T-helper 1 cell treated with Interleukin-12 subunit alpha and Interleukin-12 subunit beta and Interleukin-4 antibody, amounts not matched to agents 30 μg/mL and 1 μg/mL, for 36 hours (primary cell): ENCODE measurements at regions not wholly inside any gene's neighbourhood (a gene's known extent, or its start where the extent isn't known, plus 50 kb on each side); places are given as distances from the start of the nearest gene placed in this dataset.

Experiments used
- H3K27ac Mint-ChIP-seq: one replicate; pipeline ENCODE4 v1.8.0; 2021; ENCODE audit warnings: mild to moderate bottlenecking, mixed read lengths
- H3K27me3 Mint-ChIP-seq: one replicate; pipeline ENCODE4 v1.8.0; 2021; ENCODE audit warnings: low read depth, mixed read lengths
- H3K36me3 Mint-ChIP-seq: one replicate; pipeline ENCODE4 v1.8.0; 2021; ENCODE audit warnings: low read depth, mixed read lengths
- H3K4me1 Mint-ChIP-seq: one replicate; pipeline ENCODE4 v1.8.0; 2021; ENCODE audit warnings: low read depth, mixed read lengths
- H3K4me3 Mint-ChIP-seq: one replicate; pipeline ENCODE4 v1.8.0; 2021; ENCODE audit warnings: mild to moderate bottlenecking, moderate library complexity, mixed read lengths
- H3K9me3 Mint-ChIP-seq: one replicate; pipeline ENCODE4 v1.8.0; 2021; ENCODE audit warnings: mixed read lengths

GRCh38 chr10:78146200-78146599, 112.5 kb downstream of the RPS24 start:
- no peaks in the 10 kb centered on the region for H3K9me3 Mint-ChIP-seq
- H3K27ac Mint-ChIP-seq, result no peak overlapping the region
- H3K4me1 Mint-ChIP-seq, result no peaks in the 10 kb centered on the region
- no peaks in the 10 kb centered on the region for H3K36me3 Mint-ChIP-seq
- H3K27me3 Mint-ChIP-seq, result no peaks in the 10 kb centered on the region
- H3K4me3 Mint-ChIP-seq, result no peak overlapping the region

GRCh38 chr10:78147202-78147601, 113.5 kb downstream of the RPS24 start:
- H3K4me3 Mint-ChIP-seq, result no peak overlapping the region
- H3K27me3 Mint-ChIP-seq, result no peaks in the 10 kb centered on the region
- H3K4me1 Mint-ChIP-seq, result no peaks in the 10 kb centered on the region
- H3K27ac Mint-ChIP-seq, result no peak overlapping the region
- H3K9me3 Mint-ChIP-seq, result no peaks in the 10 kb centered on the region
- H3K36me3 Mint-ChIP-seq, result no peaks in the 10 kb centered on the region

GRCh38 chr10:78148216-78148960, 114.7 kb downstream of the RPS24 start:
- Mint-ChIP-seq H3K9me3 (no peaks in the 10 kb centered on the region), H3K27me3 (no peaks in the 10 kb centered on the region), H3K27ac (no peak overlapping the region), H3K36me3 (no peaks in the 10 kb centered on the region), H3K4me3 (no peak overlapping the region), H3K4me1 (no peaks in the 10 kb centered on the region)

GRCh38 chr10:78148961-78149612, 115.4 kb downstream of the RPS24 start:
- Mint-ChIP-seq H3K4me3 (no peak overlapping the region), H3K27ac (no peak overlapping the region), H3K36me3 (no peaks in the 10 kb centered on the region), H3K4me1 (no peaks in the 10 kb centered on the region), H3K9me3 (no peaks in the 10 kb centered on the region), H3K27me3 (no peaks in the 10 kb centered on the region)

- H3K4me3 Mint-ChIP-seq, result no peak overlapping the region
- H3K4me1 Mint-ChIP-seq, result no peaks in the 10 kb centered on the region
- no peak overlapping the region for H3K27ac Mint-ChIP-seq
- H3K9me3 Mint-ChIP-seq, result no peaks in the 10 kb centered on the region
- H3K27me3 Mint-ChIP-seq, result no peaks in the 10 kb centered on the region
- H3K36me3 Mint-ChIP-seq, result no peaks in the 10 kb centered on the region
Observed at GRCh38 chr10:78150756-78151155, 117.1 kb downstream of the RPS24 start.

GRCh38 chr10:78155722-78156121, 122.1 kb downstream of the RPS24 start:
- Mint-ChIP-seq H3K9me3 (no peaks in the 10 kb centered on the region), H3K4me1 (no peaks in the 10 kb centered on the region), H3K4me3 (no peak overlapping the region), H3K36me3 (no peaks in the 10 kb centered on the region), H3K27me3 (no peaks in the 10 kb centered on the region), H3K27ac (no peak overlapping the region)

- no peaks in the 10 kb centered on the region for H3K4me1 Mint-ChIP-seq
- no peaks in the 10 kb centered on the region for H3K36me3 Mint-ChIP-seq
- H3K27me3 Mint-ChIP-seq, result no peaks in the 10 kb centered on the region
- no peak overlapping the region for H3K27ac Mint-ChIP-seq
- H3K9me3 Mint-ChIP-seq, result no peaks in the 10 kb centered on the region
- no peak overlapping the region for H3K4me3 Mint-ChIP-seq
Observed at GRCh38 chr10:78160591-78160990, 126.9 kb downstream of the RPS24 start.

GRCh38 chr10:78162853-78163252, 129.2 kb downstream of the RPS24 start:
- Mint-ChIP-seq H3K27ac (no peak overlapping the region), H3K27me3 (no peaks in the 10 kb centered on the region), H3K36me3 (no peaks in the 10 kb centered on the region), H3K9me3 (no peaks in the 10 kb centered on the region), H3K4me3 (no peak overlapping the region), H3K4me1 (no peaks in the 10 kb centered on the region)

GRCh38 chr10:78164702-78165101, 131.0 kb downstream of the RPS24 start:
- Mint-ChIP-seq H3K36me3 (no peaks in the 10 kb centered on the region), H3K27me3 (peaks cover 11% of the 10 kb centered on the region), H3K4me1 (no peaks in the 10 kb centered on the region), H3K27ac (no peak overlapping the region), H3K4me3 (no peak overlapping the region), H3K9me3 (no peaks in the 10 kb centered on the region)

- H3K4me1 Mint-ChIP-seq, result no peaks in the 10 kb centered on the region
- no peaks in the 10 kb centered on the region for H3K36me3 Mint-ChIP-seq
- H3K27ac Mint-ChIP-seq, result no peak overlapping the region
- peaks cover 13% of the 10 kb centered on the region for H3K27me3 Mint-ChIP-seq
- no peak overlapping the region for H3K4me3 Mint-ChIP-seq
- H3K9me3 Mint-ChIP-seq, result no peaks in the 10 kb centered on the region
Observed at GRCh38 chr10:78165172-78165571, 131.5 kb downstream of the RPS24 start.

GRCh38 chr10:78165617-78166016, 132.0 kb downstream of the RPS24 start:
- no peaks in the 10 kb centered on the region for H3K9me3 Mint-ChIP-seq
- H3K27me3 Mint-ChIP-seq, result peaks cover 13% of the 10 kb centered on the region
- no peak overlapping the region for H3K27ac Mint-ChIP-seq
- no peak overlapping the region for H3K4me3 Mint-ChIP-seq
- H3K4me1 Mint-ChIP-seq, result no peaks in the 10 kb centered on the region
- H3K36me3 Mint-ChIP-seq, result no peaks in the 10 kb centered on the region

GRCh38 chr10:78166261-78166660, 132.6 kb downstream of the RPS24 start:
- H3K27ac Mint-ChIP-seq, result no peak overlapping the region
- H3K27me3 Mint-ChIP-seq, result peaks cover 13% of the 10 kb centered on the region
- no peaks in the 10 kb centered on the region for H3K9me3 Mint-ChIP-seq
- H3K36me3 Mint-ChIP-seq, result no peaks in the 10 kb centered on the region
- H3K4me1 Mint-ChIP-seq, result no peaks in the 10 kb centered on the region
- H3K4me3 Mint-ChIP-seq, result no peak overlapping the region

GRCh38 chr10:78169214-78169613, 135.6 kb downstream of the RPS24 start:
- Mint-ChIP-seq H3K27me3 (peaks cover 13% of the 10 kb centered on the region), H3K9me3 (no peaks in the 10 kb centered on the region), H3K36me3 (no peaks in the 10 kb centered on the region), H3K4me3 (no peak overlapping the region), H3K4me1 (no peaks in the 10 kb centered on the region), H3K27ac (no peak overlapping the region)

GRCh38 chr10:78170026-78170475, 136.4 kb downstream of the RPS24 start:
- H3K36me3 Mint-ChIP-seq, result no peaks in the 10 kb centered on the region
- peaks cover 13% of the 10 kb centered on the region for H3K27me3 Mint-ChIP-seq
- no peaks in the 10 kb centered on the region for H3K4me1 Mint-ChIP-seq
- H3K27ac Mint-ChIP-seq, result no peak overlapping the region
- H3K9me3 Mint-ChIP-seq, result no peaks in the 10 kb centered on the region
- H3K4me3 Mint-ChIP-seq, result no peak overlapping the region

GRCh38 chr10:78171633-78172400, 138.2 kb downstream of the RPS24 start:
- no peak overlapping the region for H3K4me3 Mint-ChIP-seq

More at GRCh38 chr10:78171633-78172400, 138.2 kb downstream of the RPS24 start:
- H3K27ac Mint-ChIP-seq, result no peak overlapping the region
- no peaks in the 10 kb centered on the region for H3K4me1 Mint-ChIP-seq
- no peaks in the 10 kb centered on the region for H3K9me3 Mint-ChIP-seq
- peaks cover 13% of the 10 kb centered on the region for H3K27me3 Mint-ChIP-seq
- no peaks in the 10 kb centered on the region for H3K36me3 Mint-ChIP-seq
